Activated naive CD8-positive, alpha-beta T cell treated with anti-CD3 and anti-CD28 coated beads, Interleukin-2, amount 10 ng/mL, durations not matched to agents 7 days and 5 days (primary cell): ENCODE measurements at regions not wholly inside any gene's neighbourhood (a gene's known extent, or its start where the extent isn't known, plus 50 kb on each side); places are given as distances from the start of the nearest gene placed in this dataset.

Experiments used
- ATAC-seq: fragments of 150-1000 bp; cut with Tn5 transposase; one replicate; pipeline ENCODE4 v1.10.0; 2021; ENCODE audit warnings: low read depth, moderate library complexity
- POLR2A ChIA-PET: fragments of 350-600 bp; sonication (Branson Sonifier 250); formaldehyde crosslinking; loops from one replicate; lab custom pipeline; 2021; ENCODE audit warnings: antibody characterized with exemption; lab: Charles Lee
- DNase-seq: peaks from one replicate; pipeline ENCODE4 v3.0.0; 2021
- H3K27ac Mint-ChIP-seq: one replicate; pipeline ENCODE4 v1.8.0; 2022; ENCODE audit warnings: mild to moderate bottlenecking, mixed read lengths
- H3K27me3 Mint-ChIP-seq: one replicate; pipeline ENCODE4 v1.8.0; 2022; ENCODE audit warnings: mild to moderate bottlenecking, moderate library complexity, mixed read lengths
- H3K36me3 Mint-ChIP-seq: one replicate; pipeline ENCODE4 v1.8.0; 2021; ENCODE audit warnings: mild to moderate bottlenecking, mixed read lengths
- H3K4me1 Mint-ChIP-seq: one replicate; pipeline ENCODE4 v1.8.0; 2021; ENCODE audit warnings: mixed read lengths
- H3K4me3 Mint-ChIP-seq: one replicate; pipeline ENCODE4 v1.8.0; 2022; ENCODE audit warnings: mild to moderate bottlenecking, moderate library complexity, mixed read lengths
- H3K9me3 Mint-ChIP-seq: one replicate; pipeline ENCODE4 v1.8.0; 2021; ENCODE audit warnings: mixed read lengths

GRCh38 chr7:81534446-81534845 lies 235.4 kb downstream of the HGF start:
- POLR2A ChIA-PET = no interaction called here
- Mint-ChIP-seq H3K27ac (no peak overlapping the region), H3K4me3 (no peak overlapping the region), H3K36me3 (no peaks in the 10 kb centered on the region), H3K9me3 (no peaks in the 10 kb centered on the region), H3K4me1 (no peaks in the 10 kb centered on the region), H3K27me3 (no peaks in the 10 kb centered on the region)
- ATAC-seq (no peak), DNase-seq (no peak)

- DNase-seq = no peak
Observed at GRCh38 chr7:81533931-81534330, 235.9 kb downstream of the HGF start.

GRCh38 chr7:81533426-81533825 lies 236.4 kb downstream of the HGF start:
- no peaks in the 10 kb centered on the region for H3K36me3 Mint-ChIP-seq
- no peak overlapping the region for H3K27ac Mint-ChIP-seq
- H3K9me3 Mint-ChIP-seq = no peaks in the 10 kb centered on the region
- no peaks in the 10 kb centered on the region for H3K4me1 Mint-ChIP-seq
- DNase-seq (no peak), ATAC-seq (no peak)
- H3K27me3 Mint-ChIP-seq = no peaks in the 10 kb centered on the region
- POLR2A ChIA-PET = no interaction called here
- H3K4me3 Mint-ChIP-seq = no peak overlapping the region

More at GRCh38 chr7:81533931-81534330, 235.9 kb downstream of the HGF start:
- no peak overlapping the region for H3K27ac Mint-ChIP-seq
- H3K4me3 Mint-ChIP-seq = no peak overlapping the region
- POLR2A ChIA-PET = no interaction called here
- H3K27me3 Mint-ChIP-seq = no peaks in the 10 kb centered on the region
- H3K4me1 Mint-ChIP-seq = no peaks in the 10 kb centered on the region
- no peaks in the 10 kb centered on the region for H3K36me3 Mint-ChIP-seq
- H3K9me3 Mint-ChIP-seq = no peaks in the 10 kb centered on the region
- no peak for ATAC-seq

- POLR2A ChIA-PET = no interaction called here
- no peak for DNase-seq
- H3K4me3 Mint-ChIP-seq = no peak overlapping the region
- no peak for ATAC-seq
- no peaks in the 10 kb centered on the region for H3K27me3 Mint-ChIP-seq
- H3K9me3 Mint-ChIP-seq = no peaks in the 10 kb centered on the region
- no peaks in the 10 kb centered on the region for H3K4me1 Mint-ChIP-seq
- H3K36me3 Mint-ChIP-seq = no peaks in the 10 kb centered on the region
- H3K27ac Mint-ChIP-seq = no peak overlapping the region
Observed at GRCh38 chr7:81529785-81530184, 240.1 kb downstream of the HGF start.

- Mint-ChIP-seq H3K9me3 (no peaks in the 10 kb centered on the region), H3K27me3 (no peaks in the 10 kb centered on the region), H3K4me1 (no peaks in the 10 kb centered on the region), H3K27ac (no peak overlapping the region), H3K36me3 (no peaks in the 10 kb centered on the region), H3K4me3 (no peak overlapping the region)
- POLR2A ChIA-PET = no interaction called here
- ATAC-seq (no peak), DNase-seq (no peak)
Observed at GRCh38 chr7:81527651-81528050, 242.2 kb downstream of the HGF start.

GRCh38 chr7:81526971-81527370 lies 242.9 kb downstream of the HGF start:
- Mint-ChIP-seq H3K36me3 (no peaks in the 10 kb centered on the region), H3K4me3 (no peak overlapping the region), H3K27me3 (no peaks in the 10 kb centered on the region), H3K27ac (no peak overlapping the region), H3K4me1 (no peaks in the 10 kb centered on the region), H3K9me3 (no peaks in the 10 kb centered on the region)
- POLR2A ChIA-PET = no interaction called here
- no peak for DNase-seq
- ATAC-seq = no peak

GRCh38 chr7:81525841-81526240 lies 244.0 kb downstream of the HGF start:
- Mint-ChIP-seq H3K36me3 (no peaks in the 10 kb centered on the region), H3K4me1 (no peaks in the 10 kb centered on the region), H3K4me3 (no peak overlapping the region), H3K27ac (no peak overlapping the region), H3K9me3 (no peaks in the 10 kb centered on the region), H3K27me3 (no peaks in the 10 kb centered on the region)
- POLR2A ChIA-PET = no interaction called here
- ATAC-seq (no peak), DNase-seq (no peak)

GRCh38 chr7:81519886-81520285 lies 250.0 kb downstream of the HGF start:
- Mint-ChIP-seq H3K36me3 (no peaks in the 10 kb centered on the region), H3K4me1 (no peaks in the 10 kb centered on the region), H3K4me3 (no peak overlapping the region), H3K27ac (no peak overlapping the region), H3K27me3 (no peaks in the 10 kb centered on the region), H3K9me3 (no peaks in the 10 kb centered on the region)
- POLR2A ChIA-PET = interaction anchor here (0.6 kb wide), 1 partner anchor 1065 kb away, joined by 3 read pairs; no protein-coding TSS in a partner anchor
- ATAC-seq (no peak), DNase-seq (no peak)

GRCh38 chr7:81516898-81517297 lies 252.9 kb downstream of the HGF start:
- H3K36me3 Mint-ChIP-seq = no peaks in the 10 kb centered on the region
- H3K4me1 Mint-ChIP-seq = no peaks in the 10 kb centered on the region
- H3K4me3 Mint-ChIP-seq = no peak overlapping the region
- ATAC-seq (no peak), DNase-seq (no peak)
- POLR2A ChIA-PET = no interaction called here
- H3K27me3 Mint-ChIP-seq = no peaks in the 10 kb centered on the region
- no peak overlapping the region for H3K27ac Mint-ChIP-seq
- no peaks in the 10 kb centered on the region for H3K9me3 Mint-ChIP-seq

GRCh38 chr7:81515009-81515408 lies 254.8 kb downstream of the HGF start:
- ATAC-seq (no peak), DNase-seq (no peak)
- Mint-ChIP-seq H3K4me3 (no peak overlapping the region), H3K9me3 (no peaks in the 10 kb centered on the region), H3K36me3 (no peaks in the 10 kb centered on the region), H3K27me3 (no peaks in the 10 kb centered on the region), H3K4me1 (no peaks in the 10 kb centered on the region), H3K27ac (no peak overlapping the region)
- POLR2A ChIA-PET = no interaction called here

GRCh38 chr7:81514546-81514945 lies 255.3 kb downstream of the HGF start:
- ATAC-seq (no peak), DNase-seq (no peak)
- H3K4me3 Mint-ChIP-seq = no peak overlapping the region
- no peaks in the 10 kb centered on the region for H3K36me3 Mint-ChIP-seq
- POLR2A ChIA-PET = no interaction called here
- no peaks in the 10 kb centered on the region for H3K27me3 Mint-ChIP-seq
- no peaks in the 10 kb centered on the region for H3K9me3 Mint-ChIP-seq
- H3K27ac Mint-ChIP-seq = no peak overlapping the region
- no peaks in the 10 kb centered on the region for H3K4me1 Mint-ChIP-seq

- POLR2A ChIA-PET = no interaction called here
- no peaks in the 10 kb centered on the region for H3K4me1 Mint-ChIP-seq
- H3K4me3 Mint-ChIP-seq = no peak overlapping the region
- no peak overlapping the region for H3K27ac Mint-ChIP-seq
- no peak for DNase-seq
- no peaks in the 10 kb centered on the region for H3K27me3 Mint-ChIP-seq
- no peak for ATAC-seq
- H3K36me3 Mint-ChIP-seq = no peaks in the 10 kb centered on the region
- no peaks in the 10 kb centered on the region for H3K9me3 Mint-ChIP-seq
Observed at GRCh38 chr7:81510122-81510521, 259.7 kb downstream of the HGF start.

- no peak overlapping the region for H3K4me3 Mint-ChIP-seq
- H3K4me1 Mint-ChIP-seq = no peaks in the 10 kb centered on the region
- POLR2A ChIA-PET = no interaction called here
- no peak for DNase-seq
- no peaks in the 10 kb centered on the region for H3K9me3 Mint-ChIP-seq
- no peak overlapping the region for H3K27ac Mint-ChIP-seq
- no peak for ATAC-seq
- no peaks in the 10 kb centered on the region for H3K36me3 Mint-ChIP-seq
- no peaks in the 10 kb centered on the region for H3K27me3 Mint-ChIP-seq
Observed at GRCh38 chr7:81507221-81507620, 262.6 kb downstream of the HGF start.

GRCh38 chr7:81506609-81507008 lies 263.2 kb downstream of the HGF start:
- Mint-ChIP-seq H3K27me3 (no peaks in the 10 kb centered on the region), H3K9me3 (no peaks in the 10 kb centered on the region), H3K36me3 (no peaks in the 10 kb centered on the region), H3K4me3 (no peak overlapping the region), H3K27ac (no peak overlapping the region), H3K4me1 (no peaks in the 10 kb centered on the region)
- DNase-seq = no peak
- POLR2A ChIA-PET = no interaction called here
- ATAC-seq = no peak

- DNase-seq (no peak), ATAC-seq (no peak)
- Mint-ChIP-seq H3K36me3 (no peaks in the 10 kb centered on the region), H3K27ac (no peak overlapping the region), H3K4me1 (no peaks in the 10 kb centered on the region), H3K9me3 (no peaks in the 10 kb centered on the region), H3K27me3 (no peaks in the 10 kb centered on the region), H3K4me3 (no peak overlapping the region)
- POLR2A ChIA-PET = no interaction called here
Observed at GRCh38 chr7:81503771-81504170, 266.1 kb downstream of the HGF start.
